GM12892 (cell line): ENCODE measurements at regions not wholly inside any gene's neighbourhood (a gene's known extent, or its start where the extent isn't known, plus 50 kb on each side); places are given as distances from the start of the nearest gene placed in this dataset.

Experiments
- DNase-seq: peaks from one replicate; pipeline ENCODE4 v3.0.0; 2011; ENCODE audit not compliant: insufficient read length
- FAIRE-seq: peaks from 2 replicates; lab custom pipeline; 2011; peaks lifted over from hg19 to GRCh38; lab: Jason Lieb, UNC
- POLR2A ChIP-seq: IDR thresholded peaks from 2 replicates; pipeline ENCODE4 v1.6.1; 2011; ENCODE audit warnings: low read depth, low read length, control low read depth
- POLR2AphosphoS5 ChIP-seq: IDR thresholded peaks from 2 replicates; pipeline ENCODE4 v1.6.1; 2011; ENCODE audit warnings: low read depth, low read length, control low read depth
- TAF1 ChIP-seq: IDR thresholded peaks from 2 replicates; pipeline ENCODE4 v1.6.1; 2011; ENCODE audit warnings: low read depth, mild to moderate bottlenecking, control low read depth, low read length, borderline replicate concordance

- no peak for TF ChIP-seq POLR2A
- TF ChIP-seq POLR2AphosphoS5: no peak
- TF ChIP-seq TAF1: no peak
Measured at GRCh38 chr22:47651216-47651987, 889.0 kb downstream of the TBC1D22A start.

GRCh38 chr22:47647720-47648119 is 885.3 kb downstream of the TBC1D22A start:
- DNase-seq (no peak), FAIRE-seq (no peak)

More at GRCh38 chr22:47651216-47651987, 889.0 kb downstream of the TBC1D22A start:
- DNase-seq (no peak), FAIRE-seq (no peak)

GRCh38 chr22:47647181-47647580 is 884.7 kb downstream of the TBC1D22A start:
- TF ChIP-seq POLR2AphosphoS5: no peak
- no peak for TF ChIP-seq TAF1
- no peak for TF ChIP-seq POLR2A
- DNase-seq: no peak
- FAIRE-seq: no peak

More at GRCh38 chr22:47647720-47648119, 885.3 kb downstream of the TBC1D22A start:
- TF ChIP-seq TAF1 (no peak), POLR2A (no peak), POLR2AphosphoS5 (no peak)

GRCh38 chr22:47645923-47646322 is 883.5 kb downstream of the TBC1D22A start:
- TF ChIP-seq POLR2AphosphoS5 (no peak), TAF1 (no peak), POLR2A (no peak)
- FAIRE-seq: no peak
- no peak for DNase-seq

GRCh38 chr22:47645450-47645914 is 883.0 kb downstream of the TBC1D22A start:
- no peak for DNase-seq
- FAIRE-seq: no peak
- TF ChIP-seq TAF1: no peak
- no peak for TF ChIP-seq POLR2AphosphoS5
- TF ChIP-seq POLR2A: no peak

GRCh38 chr22:47634347-47634746 is 871.9 kb downstream of the TBC1D22A start:
- FAIRE-seq: no peak
- no peak for TF ChIP-seq POLR2A
- TF ChIP-seq TAF1: no peak
- no peak for TF ChIP-seq POLR2AphosphoS5
- DNase-seq: no peak

- FAIRE-seq: no peak
- TF ChIP-seq POLR2A (no peak), POLR2AphosphoS5 (no peak), TAF1 (no peak)
- DNase-seq: no peak
Measured at GRCh38 chr22:47633111-47633510, 870.7 kb downstream of the TBC1D22A start.

- no peak for TF ChIP-seq TAF1
- no peak for TF ChIP-seq POLR2A
- TF ChIP-seq POLR2AphosphoS5: no peak
- DNase-seq (no peak), FAIRE-seq (no peak)
Measured at GRCh38 chr22:47632701-47633100, 870.3 kb downstream of the TBC1D22A start.

GRCh38 chr22:47631571-47632102 is 869.2 kb downstream of the TBC1D22A start:
- FAIRE-seq (no peak), DNase-seq (no peak)
- no peak for TF ChIP-seq TAF1
- no peak for TF ChIP-seq POLR2AphosphoS5
- no peak for TF ChIP-seq POLR2A

GRCh38 chr22:47630741-47631534 is 868.5 kb downstream of the TBC1D22A start:
- DNase-seq (no peak), FAIRE-seq (no peak)
- no peak for TF ChIP-seq TAF1
